GM21367 (cell line): ENCODE measurements at regions not wholly inside any gene's neighbourhood (a gene's known extent, or its start where the extent isn't known, plus 50 kb on each side); places are given as distances from the start of the nearest gene placed in this dataset.
"Not testable (repeated sequence)": the region's sequence is repeated elsewhere in the genome, so short reads cannot be mapped to it uniquely, and the experiment has no call there.

Experiments used
- ATAC-seq: cut with Tn5 transposase; IDR thresholded peaks from one replicate; pipeline ENCODE4 v1.9.1; 2021; ENCODE audit not compliant: unreplicated experiment

DNA sequence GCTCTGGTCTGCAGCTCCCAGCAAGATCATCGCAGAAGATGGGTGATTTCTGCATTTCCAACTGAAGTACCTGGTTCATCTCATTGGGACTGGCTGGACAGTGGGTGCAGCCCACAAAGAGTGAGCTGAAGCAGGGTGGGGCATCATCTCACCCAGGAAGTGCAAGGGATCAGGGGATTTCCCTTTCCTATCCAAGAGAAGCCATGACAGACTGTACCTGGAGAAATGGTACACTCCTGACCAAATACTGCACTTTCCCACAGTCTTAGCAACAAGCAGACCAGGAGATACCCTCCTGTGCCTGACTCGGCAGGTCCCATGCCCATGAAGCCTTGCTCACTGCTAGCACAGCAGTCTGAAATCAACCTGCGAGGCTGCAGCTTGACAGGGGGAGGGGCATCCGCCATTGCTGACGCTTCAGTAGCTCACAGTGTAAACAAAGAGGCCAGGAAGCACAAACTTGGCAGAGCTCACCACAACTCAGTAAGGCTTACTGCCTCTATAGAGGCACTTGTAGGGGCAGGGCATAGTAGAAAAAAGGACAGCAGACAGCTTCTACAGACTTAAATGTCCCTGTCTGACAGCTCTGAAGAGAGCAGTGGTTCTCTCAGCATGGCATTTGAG is 60.5 kb downstream of the AREG start:
- not testable (repeated sequence) for ATAC-seq

DNA sequence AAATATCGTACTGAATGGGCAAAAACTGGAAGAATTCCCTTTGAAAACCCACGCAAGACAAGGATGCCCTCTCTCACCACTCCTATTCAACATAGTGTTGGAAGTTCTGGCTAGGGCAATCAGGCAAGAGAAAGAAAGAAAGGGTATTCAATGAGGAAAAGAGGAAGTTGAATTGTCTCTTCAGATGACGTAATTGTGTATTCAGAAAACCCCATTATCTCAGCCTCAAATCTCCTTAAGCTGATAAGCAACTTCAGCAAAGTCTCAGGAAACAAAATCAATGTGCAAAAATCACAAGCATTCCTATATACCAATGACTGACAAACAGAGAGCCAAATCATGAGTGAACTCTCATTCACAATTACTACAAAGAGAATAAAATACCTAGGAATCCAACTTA is 64.4 kb downstream of the AREG start:
- not testable (repeated sequence) for ATAC-seq

- no peak for ATAC-seq
Measured at GRCh38 chr4:74516303-74516702, 71.4 kb downstream of the AREG start.

DNA sequence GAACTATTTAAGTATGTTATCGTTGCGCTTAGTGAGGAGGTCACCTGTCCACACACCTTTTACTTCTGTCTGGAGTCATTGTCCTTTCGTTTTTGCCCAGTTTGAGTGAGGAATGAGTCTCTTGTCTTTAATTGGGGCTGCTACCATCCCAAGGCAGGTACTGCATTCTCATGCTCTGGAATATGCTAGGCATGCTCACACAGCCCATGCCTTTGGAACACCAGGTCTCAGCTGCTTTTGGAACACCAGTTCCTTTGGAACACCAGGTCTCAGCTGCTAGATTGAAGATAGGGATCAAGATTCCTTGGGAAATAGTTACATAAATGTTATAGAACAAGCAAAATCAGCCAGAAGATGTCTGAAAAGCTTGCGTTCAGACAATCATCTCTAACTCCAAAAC is 73.1 kb downstream of the AREG start:
- ATAC-seq, result no peak

DNA sequence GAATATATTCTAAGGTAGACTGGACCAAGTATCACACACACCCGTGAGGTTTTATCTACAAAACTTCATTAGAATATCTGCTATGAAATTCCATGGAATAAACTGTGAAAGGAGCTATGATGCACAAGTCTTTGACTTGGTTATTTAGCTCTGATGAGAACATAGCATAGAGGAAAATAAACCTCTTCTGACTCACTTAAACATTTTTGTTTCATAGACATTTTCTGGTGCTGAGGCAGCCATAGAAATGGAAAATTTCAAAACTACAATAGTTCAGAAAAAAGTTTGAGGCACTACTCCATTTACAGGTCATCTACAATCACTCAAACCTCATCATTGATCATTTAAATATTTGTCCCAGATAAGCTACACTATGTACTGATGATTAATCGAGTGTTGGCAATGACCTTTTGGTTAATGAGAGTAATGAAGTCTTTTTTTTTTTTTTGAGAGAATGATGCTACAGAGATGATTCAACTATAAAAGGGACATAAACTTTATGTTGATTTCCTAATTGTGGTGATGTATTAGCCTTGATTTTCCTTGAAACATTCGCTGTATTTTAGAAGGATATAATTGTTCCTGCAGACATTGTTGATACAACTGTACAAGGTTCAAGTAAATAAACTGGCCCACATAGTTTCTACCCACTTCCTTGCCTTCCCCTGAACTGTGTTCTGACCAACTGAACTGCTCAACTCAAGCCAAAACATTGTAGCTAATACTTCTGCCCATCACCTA is 77.5 kb downstream of the AREG start:
- ATAC-seq, result no peak

GRCh38 chr4:74523096-74523495 is 78.2 kb downstream of the AREG start:
- ATAC-seq, result no peak

GRCh38 chr4:74524985-74525384 is 80.0 kb downstream of the AREG start:
- no peak for ATAC-seq

- ATAC-seq, result no peak
Measured at GRCh38 chr4:74527049-74527448, 82.1 kb downstream of the AREG start.

DNA sequence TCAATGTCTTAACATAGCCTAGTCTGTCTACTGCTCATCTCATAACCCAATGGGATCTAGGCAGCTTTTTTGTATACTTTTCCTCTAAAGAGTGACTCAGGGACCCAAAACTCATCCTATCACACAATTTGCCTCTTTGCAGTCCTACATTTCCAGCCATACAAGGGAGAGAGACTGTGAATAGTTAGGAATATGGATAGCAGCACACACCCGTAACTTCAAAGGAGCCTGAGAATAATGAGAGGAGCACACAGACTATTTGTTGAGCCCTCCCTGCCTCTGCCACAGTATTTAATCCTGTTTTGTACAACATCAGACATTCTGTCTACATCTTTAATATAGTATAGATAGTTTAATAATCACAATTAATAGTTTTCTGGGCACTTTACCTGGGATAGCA is 83.2 kb downstream of the AREG start:
- ATAC-seq, result no peak

- no peak for ATAC-seq
Measured at GRCh38 chr4:74529284-74530041, 84.5 kb downstream of the AREG start.

- ATAC-seq, result no peak
Measured at GRCh38 chr4:74531963-74532794, 87.2 kb downstream of the AREG start.

DNA sequence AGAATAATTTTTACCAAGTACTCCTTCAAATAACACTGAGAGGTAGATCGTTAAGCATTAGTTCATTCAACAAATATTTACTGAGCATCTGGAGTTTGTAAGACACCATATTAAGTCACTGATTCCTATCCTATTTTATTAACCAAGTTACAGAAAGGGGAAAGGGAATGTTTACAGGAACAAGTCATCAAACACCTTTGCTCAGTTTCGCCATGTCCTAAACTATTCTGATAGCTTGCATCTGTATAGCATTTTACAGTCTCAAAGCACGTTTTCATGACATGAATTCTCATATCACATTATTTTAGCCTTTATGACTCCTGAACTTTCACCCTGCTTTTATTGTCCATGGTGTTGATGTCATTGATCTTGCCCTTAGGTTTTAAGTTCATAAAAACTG is 89.2 kb downstream of the AREG start:
- ATAC-seq, result no peak

DNA sequence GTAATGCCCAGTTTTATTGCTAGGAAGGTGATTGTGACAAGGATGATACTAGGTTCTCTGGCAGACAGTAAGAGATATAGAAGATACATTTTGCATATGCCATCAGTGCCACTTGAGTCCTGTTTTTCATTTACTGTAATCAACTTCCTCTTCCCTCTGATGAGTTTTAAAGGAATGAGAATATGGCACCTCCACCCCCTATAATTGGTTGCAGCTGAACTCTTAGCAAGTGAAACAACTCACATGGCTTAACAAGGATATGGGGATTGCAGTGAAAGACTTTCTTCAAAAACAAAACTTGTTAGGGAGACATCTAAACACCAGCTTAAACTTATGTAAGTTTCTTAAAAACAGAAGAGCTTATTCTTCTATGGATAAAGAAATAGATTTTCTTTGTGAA is 90.0 kb downstream of the AREG start:
- ATAC-seq, result no peak

DNA sequence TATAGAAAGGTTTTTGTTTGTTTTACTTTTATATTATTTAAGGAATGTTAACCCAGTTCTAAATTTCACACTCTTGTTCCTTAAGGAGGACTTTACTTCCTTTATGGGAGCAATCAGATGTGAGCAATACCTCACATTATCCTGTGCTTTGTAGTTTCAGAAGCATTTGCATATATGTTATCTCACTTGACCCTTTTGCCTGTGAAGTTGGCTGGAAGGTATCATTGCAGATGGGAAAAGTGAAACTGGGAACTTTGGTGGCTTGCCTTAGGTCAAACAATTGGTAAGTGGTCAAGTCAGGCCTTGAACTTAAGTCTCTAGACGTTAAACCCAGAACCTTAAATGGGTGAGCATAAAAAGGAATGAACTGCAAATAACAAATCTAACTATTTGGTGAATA is 90.6 kb downstream of the AREG start:
- ATAC-seq, result no peak

GRCh38 chr4:74536557-74536956 is 91.6 kb downstream of the AREG start:
- no peak for ATAC-seq

DNA sequence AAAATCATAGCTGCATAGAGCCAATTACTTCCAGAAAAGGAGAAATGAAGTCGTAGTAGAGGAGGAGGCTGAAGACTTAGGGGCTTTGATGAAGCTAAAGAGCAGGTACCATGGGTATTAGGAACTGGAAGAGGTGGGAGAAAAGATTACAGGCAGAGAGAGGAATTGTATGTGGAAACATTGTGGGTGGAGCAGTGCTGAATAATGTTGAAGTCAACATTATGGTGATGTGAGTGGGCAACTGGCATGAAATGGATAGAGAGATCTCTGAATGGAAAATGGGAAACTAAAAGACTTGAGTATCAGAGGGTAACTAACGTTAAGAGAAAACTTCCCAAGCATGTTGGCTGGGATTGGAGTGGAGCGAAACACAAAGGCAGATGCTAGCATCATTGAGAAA is 92.5 kb downstream of the AREG start:
- ATAC-seq, result no peak

- no peak for ATAC-seq
Measured at GRCh38 chr4:74539044-74539790, 94.3 kb downstream of the AREG start.

- no peak for ATAC-seq
Measured at GRCh38 chr4:74540193-74540592, 95.3 kb downstream of the AREG start.

DNA sequence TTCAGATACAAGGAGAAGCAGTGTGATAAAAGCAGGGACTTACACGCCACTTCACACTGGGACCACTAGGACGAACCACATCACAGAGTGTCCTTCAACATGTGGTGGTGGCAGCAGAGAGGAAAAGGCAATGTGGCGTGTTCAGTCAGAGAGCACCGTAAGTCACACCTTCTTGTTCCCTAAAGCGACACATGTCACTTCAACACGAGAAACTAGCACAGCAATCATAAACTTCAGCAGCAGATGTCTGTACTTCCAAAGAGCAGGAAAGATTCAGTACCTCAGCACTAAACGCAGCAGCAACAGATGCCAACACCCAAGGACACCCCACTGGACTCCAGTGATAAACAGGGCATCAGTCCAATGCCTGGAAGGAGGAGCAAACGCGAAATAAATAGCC is 96.7 kb downstream of the AREG start:
- no peak for ATAC-seq

- peak; percentile 86 for ATAC-seq
Measured at GRCh38 chr4:74543231-74543781, 98.4 kb downstream of the AREG start.
